ENCODE measurements at regions not wholly inside any gene's neighbourhood (a gene's known extent, or its start where the extent isn't known, plus 50 kb on each side); places are given as distances from the start of the nearest gene placed in this dataset.

DNA sequence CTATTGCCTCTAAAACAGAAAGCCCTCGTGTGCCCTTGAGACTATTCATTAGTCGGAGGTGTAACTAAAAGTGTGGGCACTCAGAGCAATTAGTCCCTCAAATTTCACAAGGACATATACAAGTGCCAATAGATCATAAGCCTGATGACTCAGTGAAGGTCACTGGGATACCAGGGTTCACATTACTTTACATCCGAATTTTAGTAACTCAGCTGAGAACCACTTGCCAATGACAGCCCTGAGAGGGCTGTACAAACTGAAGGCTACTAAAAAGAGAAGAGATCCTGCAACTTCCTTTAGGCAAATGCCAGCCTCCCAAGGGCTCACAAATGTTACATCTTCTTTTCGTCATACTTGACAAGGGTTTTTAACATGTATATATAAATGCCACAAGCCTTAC lies 369.6 kb downstream of the TENT5A start:
- TF ChIP-seq, protein P1, sequence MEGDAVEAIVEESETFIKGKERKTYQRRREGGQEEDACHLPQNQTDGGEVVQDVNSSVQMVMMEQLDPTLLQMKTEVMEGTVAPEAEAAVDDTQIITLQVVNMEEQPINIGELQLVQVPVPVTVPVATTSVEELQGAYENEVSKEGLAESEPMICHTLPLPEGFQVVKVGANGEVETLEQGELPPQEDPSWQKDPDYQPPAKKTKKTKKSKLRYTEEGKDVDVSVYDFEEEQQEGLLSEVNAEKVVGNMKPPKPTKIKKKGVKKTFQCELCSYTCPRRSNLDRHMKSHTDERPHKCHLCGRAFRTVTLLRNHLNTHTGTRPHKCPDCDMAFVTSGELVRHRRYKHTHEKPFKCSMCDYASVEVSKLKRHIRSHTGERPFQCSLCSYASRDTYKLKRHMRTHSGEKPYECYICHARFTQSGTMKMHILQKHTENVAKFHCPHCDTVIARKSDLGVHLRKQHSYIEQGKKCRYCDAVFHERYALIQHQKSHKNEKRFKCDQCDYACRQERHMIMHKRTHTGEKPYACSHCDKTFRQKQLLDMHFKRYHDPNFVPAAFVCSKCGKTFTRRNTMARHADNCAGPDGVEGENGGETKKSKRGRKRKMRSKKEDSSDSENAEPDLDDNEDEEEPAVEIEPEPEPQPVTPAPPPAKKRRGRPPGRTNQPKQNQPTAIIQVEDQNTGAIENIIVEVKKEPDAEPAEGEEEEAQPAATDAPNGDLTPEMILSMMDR (conservative IDR thresholded peaks at IDR 0.05; ENCODE audit: low read length): no peak
- no peak for TF ChIP-seq EZH2phosphoT487 (IDR thresholded peaks at IDR 0.05; ENCODE audit: borderline replicate concordance, low read depth, low read length)
- Histone ChIP-seq H3K4me1 (ENCODE audit: insufficient read depth, low read length, poor library complexity, severe bottlenecking) (no peaks in the 10 kb centered on the region), H3K79me2 (ENCODE audit: insufficient read depth, low read depth, low read length) (no peaks in the 10 kb centered on the region), H3K4me3 (ENCODE audit: low read depth, low read length, poor library complexity, severe bottlenecking) (no peak overlapping the region), H3K4me2 (ENCODE audit: low read length) (no peak overlapping the region), H3K27ac (ENCODE audit: low read depth, low read length, poor library complexity, severe bottlenecking) (no peak overlapping the region), H3K36me3 (ENCODE audit: insufficient read depth, low read length) (no peaks in the 10 kb centered on the region), H3K9me2 (ENCODE audit: insufficient read depth, low read length) (no peaks in the 10 kb centered on the region), H2AFZ (ENCODE audit: low read length) (no peak overlapping the region), H3K9me3 (ENCODE audit: low read length) (no peaks in the 10 kb centered on the region), H4K20me1 (ENCODE audit: insufficient read depth, low read length) (no peaks in the 10 kb centered on the region)
- no peak for DNase-seq (ENCODE audit: low spot score)
- no TSS peak for BruUV-seq (replicated peaks)
- intact Hi-C loops (cut with micrococcal nuclease; ENCODE audit: unreplicated experiment): no loop called here
- ChIA-PET CTCF (ENCODE audit: unreplicated experiment) (no interaction called here), POLR2A (no interaction called here)

DNA sequence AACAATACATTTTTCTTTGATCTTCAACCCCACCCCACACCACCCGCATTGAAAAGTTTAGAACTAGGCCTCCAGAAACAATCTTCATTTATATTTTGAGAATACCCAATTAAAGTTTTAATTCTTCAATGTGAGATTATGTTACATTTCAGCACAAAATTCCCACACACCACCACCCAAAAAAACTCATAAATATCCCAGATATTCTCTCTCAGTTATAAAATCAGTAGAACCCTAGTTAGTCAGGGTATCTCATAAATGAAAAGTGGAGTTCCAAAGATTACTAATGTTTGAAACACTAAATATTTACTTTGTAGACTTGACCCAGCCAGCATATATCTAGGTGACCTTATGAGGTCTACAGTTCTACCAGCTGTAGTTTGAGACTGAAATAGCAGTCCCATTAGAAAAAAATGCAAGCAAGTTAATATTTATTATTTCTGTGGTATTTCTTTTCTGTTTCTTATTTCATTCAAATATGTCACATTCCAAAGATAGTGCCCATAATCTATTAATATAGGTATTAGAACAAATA lies 371.0 kb downstream of the TENT5A start:
- no peak overlapping the region for H3K4me3 ChIP-seq (ENCODE audit: low read depth, low read length, poor library complexity, severe bottlenecking)
- no peak overlapping the region for H2AFZ ChIP-seq (ENCODE audit: low read length)
- no peaks in the 10 kb centered on the region for H4K20me1 ChIP-seq (ENCODE audit: insufficient read depth, low read length)
- no peak overlapping the region for H3K4me2 ChIP-seq (ENCODE audit: low read length)
- ChIA-PET CTCF (ENCODE audit: unreplicated experiment) (no interaction called here), POLR2A (interaction anchor here (0.6 kb wide), 1 partner anchor 316 kb away, joined by 4 read pairs; no protein-coding TSS in a partner anchor)
- no peaks in the 10 kb centered on the region for H3K36me3 ChIP-seq (ENCODE audit: insufficient read depth, low read length)
- no peaks in the 10 kb centered on the region for H3K79me2 ChIP-seq (ENCODE audit: insufficient read depth, low read depth, low read length)
- H3K9me2 ChIP-seq (ENCODE audit: insufficient read depth, low read length): no peaks in the 10 kb centered on the region
- intact Hi-C loops (cut with micrococcal nuclease; ENCODE audit: unreplicated experiment): no loop called here
- no peaks in the 10 kb centered on the region for H3K4me1 ChIP-seq (ENCODE audit: insufficient read depth, low read length, poor library complexity, severe bottlenecking)
- BruUV-seq (replicated peaks): no TSS peak
- no peak overlapping the region for H3K27ac ChIP-seq (ENCODE audit: low read depth, low read length, poor library complexity, severe bottlenecking)
- no peaks in the 10 kb centered on the region for H3K9me3 ChIP-seq (ENCODE audit: low read length)
- TF ChIP-seq, protein P1 (conservative IDR thresholded peaks at IDR 0.05; ENCODE audit: low read length): no peak
- no peak for TF ChIP-seq EZH2phosphoT487 (IDR thresholded peaks at IDR 0.05; ENCODE audit: borderline replicate concordance, low read depth, low read length)
- no peak for DNase-seq (ENCODE audit: low spot score)

DNA sequence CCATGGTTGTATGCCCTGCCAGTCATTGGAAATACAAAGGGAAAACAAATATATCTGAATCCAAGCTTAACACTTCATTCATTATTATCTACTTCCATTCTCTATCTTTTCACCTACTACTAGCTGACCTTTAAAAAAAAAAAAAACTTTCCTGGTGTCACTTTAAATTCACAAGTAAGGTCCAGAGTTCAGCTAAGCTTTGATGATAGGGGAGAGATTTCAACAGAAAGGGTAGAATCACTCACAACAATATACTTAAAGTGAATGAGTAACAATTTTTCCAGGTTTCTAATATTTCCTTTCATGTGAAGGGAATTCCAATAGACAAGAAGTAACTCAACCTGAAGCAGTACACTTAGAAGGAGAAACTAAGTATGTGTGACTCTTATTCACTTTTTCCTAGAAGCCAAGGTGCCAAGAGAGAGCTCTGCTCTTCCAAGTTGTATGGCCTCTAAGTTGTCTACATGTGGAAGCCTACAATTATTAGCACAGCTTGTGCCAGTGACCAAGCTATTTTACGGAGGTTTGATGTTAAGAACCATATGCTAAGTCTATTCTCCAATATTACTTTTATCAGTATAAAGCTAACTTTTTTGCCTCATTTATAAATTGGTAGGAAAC lies 371.7 kb downstream of the TENT5A start:
- Histone ChIP-seq H3K36me3 (ENCODE audit: insufficient read depth, low read length) (no peaks in the 10 kb centered on the region), H3K4me1 (ENCODE audit: insufficient read depth, low read length, poor library complexity, severe bottlenecking) (no peaks in the 10 kb centered on the region), H3K79me2 (ENCODE audit: insufficient read depth, low read depth, low read length) (no peaks in the 10 kb centered on the region), H3K27ac (ENCODE audit: low read depth, low read length, poor library complexity, severe bottlenecking) (no peak overlapping the region), H3K9me3 (ENCODE audit: low read length) (no peaks in the 10 kb centered on the region), H3K4me2 (ENCODE audit: low read length) (no peak overlapping the region), H4K20me1 (ENCODE audit: insufficient read depth, low read length) (no peaks in the 10 kb centered on the region), H2AFZ (ENCODE audit: low read length) (no peak overlapping the region), H3K9me2 (ENCODE audit: insufficient read depth, low read length) (no peaks in the 10 kb centered on the region), H3K4me3 (ENCODE audit: low read depth, low read length, poor library complexity, severe bottlenecking) (no peak overlapping the region)
- no peak for TF ChIP-seq EZH2phosphoT487 (IDR thresholded peaks at IDR 0.05; ENCODE audit: borderline replicate concordance, low read depth, low read length)
- TF ChIP-seq, protein P1 (conservative IDR thresholded peaks at IDR 0.05; ENCODE audit: low read length): no peak
- ChIA-PET POLR2A (interaction anchor here (0.6 kb wide), 1 partner anchor 315 kb away, joined by 4 read pairs; no protein-coding TSS in a partner anchor), CTCF (ENCODE audit: unreplicated experiment) (no interaction called here)
- DNase-seq (ENCODE audit: low spot score): no peak
- no TSS peak for BruUV-seq (replicated peaks)
- intact Hi-C loops (cut with micrococcal nuclease; ENCODE audit: unreplicated experiment): no loop called here
